HG03571 (cell line): ENCODE measurements at regions not wholly inside any gene's neighbourhood (a gene's known extent, or its start where the extent isn't known, plus 50 kb on each side); places are given as distances from the start of the nearest gene placed in this dataset.

Source experiments
- ATAC-seq: cut with Tn5 transposase; IDR thresholded peaks from one replicate; pipeline ENCODE4 v1.9.1; 2021; ENCODE audit not compliant: unreplicated experiment

- no peak for ATAC-seq
Observed at GRCh38 chr15:70556779-70557178, 206.6 kb downstream of the UACA start.

GRCh38 chr15:70556151-70556741 lies 207.1 kb downstream of the UACA start:
- ATAC-seq = no peak

- no peak for ATAC-seq
Observed at GRCh38 chr15:70555713-70556112, 207.6 kb downstream of the UACA start.

GRCh38 chr15:70547846-70548487 lies 215.4 kb downstream of the UACA start:
- no peak for ATAC-seq

GRCh38 chr15:70545526-70545925 lies 217.8 kb downstream of the UACA start:
- no peak for ATAC-seq

GRCh38 chr15:70541511-70541910 lies 221.8 kb downstream of the UACA start:
- ATAC-seq = no peak

GRCh38 chr15:70539912-70540530 lies 223.3 kb downstream of the UACA start:
- no peak for ATAC-seq

- no peak for ATAC-seq
Observed at GRCh38 chr15:70539409-70539808, 223.9 kb downstream of the UACA start.

- ATAC-seq = no peak
Observed at GRCh38 chr15:70538278-70538677, 225.1 kb downstream of the UACA start.

- ATAC-seq = no peak
Observed at GRCh38 chr15:70535955-70536338, 227.4 kb downstream of the UACA start.

GRCh38 chr15:70535071-70535954 lies 228.0 kb downstream of the UACA start:
- no peak for ATAC-seq

- no peak for ATAC-seq
Observed at GRCh38 chr15:70533931-70534742, 229.2 kb downstream of the UACA start.

- no peak for ATAC-seq
Observed at GRCh38 chr15:70532531-70533186, 230.7 kb downstream of the UACA start.

GRCh38 chr15:70531576-70531975 lies 231.8 kb downstream of the UACA start:
- no peak for ATAC-seq

GRCh38 chr15:70530906-70531305 lies 232.5 kb downstream of the UACA start:
- no peak for ATAC-seq

GRCh38 chr15:70530503-70530902 lies 232.9 kb downstream of the UACA start:
- no peak for ATAC-seq

- no peak for ATAC-seq
Observed at GRCh38 chr15:70530017-70530499, 233.3 kb downstream of the UACA start.

GRCh38 chr15:70528816-70529215 lies 234.5 kb downstream of the UACA start:
- no peak for ATAC-seq

GRCh38 chr15:70528270-70528706 lies 235.1 kb downstream of the UACA start:
- ATAC-seq = peak; percentile 76

- no peak for ATAC-seq
Observed at GRCh38 chr15:70526974-70527325, 236.4 kb downstream of the UACA start.
